ENCODE measurements at regions not wholly inside any gene's neighbourhood (a gene's known extent, or its start where the extent isn't known, plus 50 kb on each side); places are given as distances from the start of the nearest gene placed in this dataset.
"Not testable (repeated sequence)": the region's sequence is repeated elsewhere in the genome, so short reads cannot be mapped to it uniquely, and the experiment has no call there.

DNA sequence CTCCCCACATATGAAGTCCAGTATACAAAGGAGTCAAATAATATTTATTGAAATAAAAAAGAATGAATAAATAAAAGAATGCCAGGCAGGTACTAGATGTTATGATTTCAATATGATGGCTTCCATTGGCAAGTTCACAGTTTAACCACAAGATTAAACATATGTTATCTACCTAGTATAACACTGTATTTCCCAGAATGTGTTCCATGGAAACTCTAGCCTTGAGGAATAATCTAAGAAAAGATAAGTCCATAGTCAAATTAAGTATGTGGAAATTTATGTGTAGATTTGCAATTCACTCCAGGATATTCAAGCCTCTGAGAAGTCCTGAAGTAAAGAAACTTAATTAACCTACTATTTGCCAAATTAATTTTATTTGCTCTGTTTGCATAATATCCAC is 71.1 kb upstream of the FMNL2 start:
- Histone ChIP-seq H3K36me3 (ENCODE audit: control insufficient read depth in 2 of 2, insufficient read depth in 1 of 2, low read length in 2 of 2) (no peaks in the 10 kb centered on the region), H3K4me3 (ENCODE audit: low read depth, low read length) (no peak overlapping the region), H3K4me1 (ENCODE audit: control insufficient read depth, insufficient read depth, low read length) (no peaks in the 10 kb centered on the region), H3K9me3 (ENCODE audit: control insufficient read depth, insufficient read depth, low read depth, low read length) (no peaks in the 10 kb centered on the region), H3K27ac (ENCODE audit: extremely low read depth, low read depth, low read length) (no peak overlapping the region)
- POLR2A ChIA-PET: no interaction called here
- CTCF ChIA-PET: interaction anchor here (0.6 kb wide), 1 partner anchor 1230 kb away, joined by 3 read pairs; no protein-coding TSS in a partner anchor
- TF ChIP-seq ZNF146 (tag by site-specific recombination; IDR thresholded peaks at IDR 0.05): no peak
- TF ChIP-seq ZBTB10 (tag by site-specific recombination; IDR thresholded peaks at IDR 0.05): no peak
- no peak for TF ChIP-seq ZEB2 (tag by site-specific recombination; IDR thresholded peaks at IDR 0.05)
- no peak for TF ChIP-seq ZFP3 (tag by site-specific recombination; IDR thresholded peaks at IDR 0.05; ENCODE audit: low read depth)
- TF ChIP-seq ZNF133 (tag by site-specific recombination; IDR thresholded peaks at IDR 0.05): no peak
- TF ChIP-seq ZNF18 (tag by site-specific recombination; IDR thresholded peaks at IDR 0.05): no peak
- no peak for TF ChIP-seq ZNF785 (tag by site-specific recombination; IDR thresholded peaks at IDR 0.05)
- no peak for TF ChIP-seq HOXA7 (CRISPR knock-in tag; IDR thresholded peaks at IDR 0.05; ENCODE audit: borderline replicate concordance)
- no peak for TF ChIP-seq SCRT1 (tag by site-specific recombination; IDR thresholded peaks at IDR 0.05; ENCODE audit: borderline replicate concordance)
- TF ChIP-seq ZBTB48 (tag by site-specific recombination; IDR thresholded peaks at IDR 0.05): no peak
- no peak for TF ChIP-seq ZFP41 (tag by site-specific recombination; IDR thresholded peaks at IDR 0.05; ENCODE audit: borderline replicate concordance)
- TF ChIP-seq ZNF26 (tag by site-specific recombination; IDR thresholded peaks at IDR 0.05): no peak
- TF ChIP-seq ZBTB20 (tag by site-specific recombination; IDR thresholded peaks at IDR 0.05): no peak
- no peak for TF ChIP-seq ZNF114 (tag by site-specific recombination; IDR thresholded peaks at IDR 0.05)

GRCh38 chr2:152273732-152274260 is 61.2 kb upstream of the FMNL2 start:
- H3K27ac ChIP-seq (ENCODE audit: extremely low read depth, low read depth, low read length): not testable (repeated sequence)

GRCh38 chr2:152277896-152278295 is 57.1 kb upstream of the FMNL2 start:
- H3K9me3 ChIP-seq (ENCODE audit: control insufficient read depth, insufficient read depth, low read depth, low read length); H3K4me1 ChIP-seq (ENCODE audit: control insufficient read depth, insufficient read depth, low read length); H3K36me3 ChIP-seq (ENCODE audit: control insufficient read depth in 2 of 2, insufficient read depth in 1 of 2, low read length in 2 of 2); H3K27ac ChIP-seq (ENCODE audit: extremely low read depth, low read depth, low read length); H3K4me3 ChIP-seq (ENCODE audit: low read depth, low read length); POLR2A ChIA-PET: not testable (repeated sequence)
- CTCF ChIA-PET: interaction anchor here (0.7 kb wide), 1 partner anchor 358 kb away, joined by 4 read pairs; no protein-coding TSS in a partner anchor

More at GRCh38 chr2:152273732-152274260, 61.2 kb upstream of the FMNL2 start:
- TF ChIP-seq SETDB1 (IDR thresholded peaks at IDR 0.05; ENCODE audit: insufficient read length, low read length) (peak; percentile 78), TRIM28 (IDR thresholded peaks at IDR 0.05; ENCODE audit: borderline replicate concordance, low read length) (peak; percentile 44; the same call in 1 of the 2 replicates)
- H3K4me1 ChIP-seq (ENCODE audit: control insufficient read depth, insufficient read depth, low read length); H3K4me3 ChIP-seq (ENCODE audit: low read depth, low read length); H3K36me3 ChIP-seq (ENCODE audit: control insufficient read depth in 2 of 2, insufficient read depth in 1 of 2, low read length in 2 of 2); POLR2A ChIA-PET; H3K9me3 ChIP-seq (ENCODE audit: control insufficient read depth, insufficient read depth, low read depth, low read length): not testable (repeated sequence)
- CTCF ChIA-PET: interaction anchor here (1.2 kb wide), 1 partner anchor 248 kb away, joined by 3 read pairs; no protein-coding TSS in a partner anchor

Data from HEK293 (cell line).